GM08714 (cell line): ENCODE measurements at regions not wholly inside any gene's neighbourhood (a gene's known extent, or its start where the extent isn't known, plus 50 kb on each side); places are given as distances from the start of the nearest gene placed in this dataset.

Experiments used
- H3K4me3 ChIP-seq: fragments of 200-500 bp; sonication (Bioruptor generic); 2 replicates; pipeline ENCODE4 v1.5.1; 2014; ENCODE audit warnings: mild to moderate bottlenecking, low read length, inconsistent platforms
- ZNF274 ChIP-seq: IDR thresholded peaks from 2 replicates; pipeline ENCODE4 v1.6.1; 2012; ENCODE audit warnings: mild to moderate bottlenecking, low read depth, low read length

GRCh38 chr14:85402569-85403162 lies 127.3 kb upstream of the FLRT2 start:
- no peak for TF ChIP-seq ZNF274
- H3K4me3 ChIP-seq: no peak overlapping the region

GRCh38 chr14:85409481-85410210 lies 120.3 kb upstream of the FLRT2 start:
- no peak for TF ChIP-seq ZNF274
- no peak overlapping the region for H3K4me3 ChIP-seq

GRCh38 chr14:85412756-85413155 lies 117.2 kb upstream of the FLRT2 start:
- no peak for TF ChIP-seq ZNF274
- H3K4me3 ChIP-seq: no peak overlapping the region

- no peak for TF ChIP-seq ZNF274
- H3K4me3 ChIP-seq: no peak overlapping the region
Measured at GRCh38 chr14:85413836-85414526, 116.0 kb upstream of the FLRT2 start.

- TF ChIP-seq ZNF274: no peak
- no peak overlapping the region for H3K4me3 ChIP-seq
Measured at GRCh38 chr14:85415015-85415712, 114.8 kb upstream of the FLRT2 start.

- H3K4me3 ChIP-seq: no peak overlapping the region
- TF ChIP-seq ZNF274: no peak
Measured at GRCh38 chr14:85416771-85417170, 113.2 kb upstream of the FLRT2 start.

GRCh38 chr14:85417396-85417795 lies 112.5 kb upstream of the FLRT2 start:
- H3K4me3 ChIP-seq: no peak overlapping the region
- no peak for TF ChIP-seq ZNF274

- H3K4me3 ChIP-seq: no peak overlapping the region
- TF ChIP-seq ZNF274: no peak
Measured at GRCh38 chr14:85418721-85419120, 111.2 kb upstream of the FLRT2 start.

GRCh38 chr14:85420278-85420677 lies 109.7 kb upstream of the FLRT2 start:
- TF ChIP-seq ZNF274: no peak

GRCh38 chr14:85420707-85421106 lies 109.2 kb upstream of the FLRT2 start:
- TF ChIP-seq ZNF274: no peak

More at GRCh38 chr14:85420278-85420677, 109.7 kb upstream of the FLRT2 start:
- no peak overlapping the region for H3K4me3 ChIP-seq

GRCh38 chr14:85421186-85421877 lies 108.6 kb upstream of the FLRT2 start:
- H3K4me3 ChIP-seq: no peak overlapping the region
- TF ChIP-seq ZNF274: no peak

More at GRCh38 chr14:85420707-85421106, 109.2 kb upstream of the FLRT2 start:
- H3K4me3 ChIP-seq: no peak overlapping the region

GRCh38 chr14:85423889-85424288 lies 106.1 kb upstream of the FLRT2 start:
- H3K4me3 ChIP-seq: no peak overlapping the region
- no peak for TF ChIP-seq ZNF274

GRCh38 chr14:85425507-85425906 lies 104.4 kb upstream of the FLRT2 start:
- no peak for TF ChIP-seq ZNF274
- no peak overlapping the region for H3K4me3 ChIP-seq
